Panc1 (cell line): ENCODE measurements at regions not wholly inside any gene's neighbourhood (a gene's known extent, or its start where the extent isn't known, plus 50 kb on each side); places are given as distances from the start of the nearest gene placed in this dataset.

ENCODE experiments used
- CTCF ChIP-seq: fragments of 450-650 bp; IDR thresholded peaks from 2 replicates; pipeline ENCODE4 v1.5.1; 2017; ENCODE audit warnings: mild to moderate bottlenecking
- POLR2AphosphoS5 ChIP-seq: IDR thresholded peaks from 2 replicates; pipeline ENCODE4 v1.6.1; 2012; ENCODE audit warnings: mild to moderate bottlenecking, low read depth, low read length, moderate library complexity
- REST ChIP-seq, 2 experiments: IDR thresholded peaks; 2 replicates each; pipeline ENCODE4 v1.6.1; 2011 to 2012; ENCODE audit warnings: low read depth in 2 of 2, control low read depth in 1 of 2, low read length in 1 of 2, mild to moderate bottlenecking in 1 of 2, moderate library complexity in 1 of 2; ENCODE audit not compliant: insufficient read depth in 1 of 2

- TF ChIP-seq CTCF (no peak), REST (IDR thresholded peaks at IDR 0.05; ENCODE audit: insufficient read depth in 1 of 2, low read depth in 2 of 2, low read length in 1 of 2) (no peak), POLR2AphosphoS5 (no peak)
Measured at GRCh38 chr2:16106619-16107018, 166.3 kb downstream of the MYCN start.
